HG03025 (cell line): ENCODE measurements at regions not wholly inside any gene's neighbourhood (a gene's known extent, or its start where the extent isn't known, plus 50 kb on each side); places are given as distances from the start of the nearest gene placed in this dataset.

ENCODE experiments used
- ATAC-seq: cut with Tn5 transposase; IDR thresholded peaks from one replicate; pipeline ENCODE4 v1.9.1; 2021; ENCODE audit warnings: mild to moderate bottlenecking, moderate library complexity; ENCODE audit not compliant: unreplicated experiment, low FRiP score

DNA sequence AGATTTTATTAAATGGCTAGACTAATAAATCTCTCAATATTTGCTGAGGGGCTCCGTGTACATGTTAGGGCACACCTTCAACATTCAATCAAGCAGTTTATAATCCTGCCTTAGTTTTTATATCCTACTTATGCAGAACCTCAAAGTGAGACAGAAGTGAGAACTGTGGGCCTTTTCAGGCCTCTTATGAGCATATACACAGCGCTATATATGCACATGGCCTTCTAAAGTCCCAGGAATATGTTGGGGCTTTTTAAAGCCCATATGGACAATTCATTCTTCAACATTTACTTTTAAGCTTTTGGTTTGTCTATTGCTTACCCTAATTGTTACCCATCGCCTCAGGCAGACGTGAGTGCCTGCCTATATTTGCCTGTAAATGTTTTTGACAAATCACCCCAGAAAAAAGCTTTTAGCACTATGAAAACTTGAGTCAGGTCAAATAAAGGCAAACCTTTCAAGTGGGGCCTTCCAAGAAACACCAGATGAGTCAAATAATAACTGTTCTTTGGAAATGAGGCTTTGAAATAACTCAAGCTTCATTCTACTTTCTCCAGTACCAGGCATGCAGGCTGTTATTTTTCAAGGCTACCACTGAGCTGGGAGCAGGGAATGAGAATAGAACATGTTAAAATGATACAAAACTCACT is 58.2 kb downstream of the ESM1 start:
- no peak for ATAC-seq

DNA sequence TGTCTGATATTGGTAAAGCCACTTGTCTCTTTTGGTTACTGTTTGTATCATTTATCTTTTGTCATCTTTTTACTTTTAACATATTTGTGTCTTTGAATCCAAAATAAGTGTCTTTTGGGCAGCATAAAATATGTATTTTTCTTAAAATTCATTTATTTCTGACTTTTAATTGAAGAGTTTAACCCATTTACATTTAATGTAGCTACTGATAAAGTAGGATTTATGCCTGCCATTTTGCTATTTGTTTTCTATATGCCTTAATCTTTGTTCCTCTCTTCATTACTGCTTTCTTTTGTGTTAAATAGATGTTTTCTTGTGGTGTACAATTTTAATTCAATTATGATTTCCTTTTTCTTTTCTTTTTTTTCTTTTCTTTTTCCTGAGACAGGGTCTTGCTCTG is 60.9 kb downstream of the ESM1 start:
- no peak for ATAC-seq

DNA sequence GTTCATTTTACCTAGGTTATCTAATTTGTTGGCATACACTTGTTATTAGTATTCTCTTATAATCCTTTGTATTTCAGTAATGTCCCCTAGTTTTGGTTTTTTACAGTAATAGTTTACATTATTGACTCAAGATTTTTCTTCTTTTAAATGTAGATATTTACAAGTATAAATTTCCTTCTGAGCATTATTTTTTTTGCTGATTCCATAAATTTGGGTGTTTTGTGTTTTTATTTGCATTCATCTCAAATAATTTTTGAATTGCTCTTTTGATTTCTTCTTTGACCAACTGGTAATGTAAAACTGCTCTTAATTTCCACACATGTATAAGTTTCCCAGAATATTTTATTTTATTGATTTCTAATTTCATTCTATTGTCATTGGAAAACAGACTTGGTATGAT is 68.1 kb downstream of the ESM1 start:
- no peak for ATAC-seq

DNA sequence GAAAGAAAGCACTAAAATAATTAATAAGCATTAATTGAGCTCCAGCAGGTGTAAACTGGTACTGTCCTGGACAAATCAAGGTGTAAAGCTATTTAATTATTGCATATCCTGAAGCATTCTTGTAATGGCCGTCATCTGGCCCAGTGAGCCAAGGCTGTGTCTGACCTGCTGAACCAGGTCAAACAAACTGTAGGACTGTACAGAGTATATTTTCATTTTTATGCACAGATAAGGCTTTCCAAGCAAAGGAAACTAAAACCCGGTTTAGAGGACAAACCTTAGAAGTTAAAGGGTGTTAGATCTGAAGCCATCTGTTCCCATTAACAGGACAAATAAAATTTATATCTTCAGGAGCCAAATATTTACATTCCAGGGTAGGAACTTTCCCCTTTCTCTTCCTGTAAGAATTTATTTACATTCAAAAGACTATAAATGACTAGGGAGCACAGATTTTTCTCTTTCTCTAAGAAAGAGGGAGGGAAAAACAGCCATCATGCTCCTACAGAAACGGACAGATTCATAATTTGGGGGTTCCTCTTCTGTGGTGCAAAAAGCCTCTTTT is 69.8 kb downstream of the ESM1 start:
- no peak for ATAC-seq

DNA sequence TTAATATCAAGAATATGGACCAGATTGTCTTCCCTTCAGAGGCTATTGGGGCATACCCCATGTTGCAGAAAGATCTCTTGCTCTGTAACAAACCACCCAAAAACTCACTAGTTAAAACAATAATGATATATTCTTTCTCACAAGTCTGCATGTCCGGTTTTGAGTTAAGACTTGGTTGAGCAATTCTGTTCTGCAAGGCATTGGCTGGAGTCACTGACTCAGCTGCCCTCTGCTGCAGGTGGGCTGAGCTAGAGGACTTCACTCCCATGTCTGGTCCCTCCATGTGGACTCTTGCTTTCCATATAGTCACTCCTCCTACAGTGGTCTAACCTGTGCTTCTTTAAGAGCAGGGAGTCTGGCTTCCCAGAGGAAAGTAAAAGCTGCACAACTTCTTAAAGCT is 73.4 kb downstream of the ESM1 start:
- ATAC-seq, result no peak

DNA sequence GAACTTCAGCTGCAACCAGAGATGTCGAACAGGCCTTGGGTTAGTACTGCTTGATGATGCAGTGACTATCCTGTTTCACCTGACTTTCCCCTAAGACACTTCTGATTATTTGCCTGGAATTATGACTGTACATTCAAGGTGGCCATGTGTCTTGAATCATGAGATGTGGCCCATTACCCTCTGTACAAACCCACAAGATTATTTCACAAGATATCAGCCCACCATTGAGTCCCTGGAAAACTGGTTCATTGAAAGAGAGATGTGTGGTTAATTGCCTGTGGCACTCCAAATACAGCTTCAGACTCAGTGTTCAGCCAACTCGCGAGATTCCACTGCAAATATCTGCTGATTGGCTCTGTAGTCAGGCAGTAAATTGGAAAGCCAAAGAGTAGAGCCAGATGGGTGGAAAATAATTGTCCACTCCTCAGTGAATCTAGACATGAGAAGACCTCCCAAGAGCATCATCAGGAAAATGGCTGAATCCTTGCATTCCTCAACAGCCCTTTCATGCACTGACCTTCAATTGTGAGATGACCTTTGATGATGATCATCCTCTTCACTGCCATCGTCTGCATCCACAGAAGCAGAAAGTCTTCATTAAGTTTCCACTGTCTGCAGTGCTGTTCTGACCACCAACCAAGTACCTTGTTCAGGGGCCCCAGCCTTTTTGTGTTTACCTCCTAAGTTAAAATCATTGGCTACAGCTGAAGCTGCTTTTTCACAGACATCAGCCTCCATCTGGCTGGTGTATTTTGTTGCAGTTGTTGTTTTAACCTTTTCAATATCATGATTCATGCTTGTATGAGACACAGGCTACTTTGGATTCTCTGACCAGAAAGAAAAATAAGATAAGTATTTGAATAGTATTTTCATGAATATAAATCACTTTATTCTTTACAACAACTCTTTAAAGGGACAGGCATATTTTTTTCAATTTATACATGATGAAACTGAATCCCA is 75.2 kb downstream of the ESM1 start:
- no peak for ATAC-seq

DNA sequence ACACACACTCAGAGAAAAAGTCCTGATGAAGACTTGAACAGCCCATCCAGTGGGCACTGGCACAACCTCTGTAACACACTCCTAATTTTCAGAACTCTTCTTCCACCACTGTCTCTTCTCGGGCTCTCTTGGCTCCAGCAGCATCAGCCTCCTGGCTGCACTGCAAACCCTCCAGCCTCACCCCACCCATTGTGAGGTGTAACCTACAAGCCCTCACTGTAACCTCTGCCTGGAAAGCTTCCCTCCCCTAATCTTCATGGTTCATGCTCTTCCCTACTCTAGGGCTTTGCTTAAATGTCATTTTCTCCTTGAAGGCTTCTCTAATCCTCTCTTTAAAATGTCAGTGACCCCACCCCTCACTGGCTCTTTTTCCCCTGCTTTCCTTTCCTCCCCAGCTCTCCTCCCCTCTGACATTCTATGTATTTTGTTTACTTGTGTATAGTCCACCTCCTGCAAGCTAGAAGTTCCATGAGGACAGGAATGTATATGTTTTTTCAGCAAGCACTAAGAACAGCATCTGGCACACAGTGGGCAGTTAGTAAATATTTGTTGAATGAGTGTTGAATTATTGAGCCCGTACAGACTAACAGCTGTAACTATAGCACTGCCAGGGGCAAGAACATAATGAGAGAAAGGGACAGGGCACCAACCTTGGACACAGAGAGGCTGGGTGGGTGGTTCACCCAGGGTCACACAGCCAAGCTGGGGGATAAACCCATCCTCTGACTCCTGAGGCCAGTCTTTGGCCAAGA is 76.4 kb downstream of the ESM1 start:
- no peak for ATAC-seq

DNA sequence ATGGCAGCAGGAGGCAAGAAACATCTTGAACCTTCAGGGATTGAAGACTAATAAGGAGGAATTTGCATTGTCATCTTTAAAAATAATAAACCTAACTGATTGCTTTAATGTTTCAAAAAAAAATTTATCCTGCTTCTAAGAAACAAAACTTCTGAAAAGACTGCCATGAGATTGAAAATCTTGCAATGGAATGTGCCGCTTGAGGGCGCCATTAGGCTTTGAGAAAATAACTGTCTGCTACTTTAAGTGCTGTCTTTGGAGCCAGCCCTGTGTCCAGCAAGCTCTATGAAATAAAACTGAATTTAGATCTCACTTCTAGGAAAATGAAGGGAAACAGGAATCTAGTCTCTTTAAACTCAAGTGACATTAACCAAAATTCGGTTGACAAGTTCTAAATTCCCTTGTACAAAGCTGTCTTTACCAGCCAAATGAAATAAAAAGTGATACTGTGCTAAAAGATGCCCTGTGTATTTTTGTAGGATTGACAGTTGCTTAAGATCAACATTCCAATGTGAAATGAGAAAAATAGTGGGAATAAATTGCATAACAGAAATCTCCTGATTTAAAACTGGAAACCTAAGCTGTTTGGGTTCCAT is 79.4 kb downstream of the ESM1 start:
- no peak for ATAC-seq

DNA sequence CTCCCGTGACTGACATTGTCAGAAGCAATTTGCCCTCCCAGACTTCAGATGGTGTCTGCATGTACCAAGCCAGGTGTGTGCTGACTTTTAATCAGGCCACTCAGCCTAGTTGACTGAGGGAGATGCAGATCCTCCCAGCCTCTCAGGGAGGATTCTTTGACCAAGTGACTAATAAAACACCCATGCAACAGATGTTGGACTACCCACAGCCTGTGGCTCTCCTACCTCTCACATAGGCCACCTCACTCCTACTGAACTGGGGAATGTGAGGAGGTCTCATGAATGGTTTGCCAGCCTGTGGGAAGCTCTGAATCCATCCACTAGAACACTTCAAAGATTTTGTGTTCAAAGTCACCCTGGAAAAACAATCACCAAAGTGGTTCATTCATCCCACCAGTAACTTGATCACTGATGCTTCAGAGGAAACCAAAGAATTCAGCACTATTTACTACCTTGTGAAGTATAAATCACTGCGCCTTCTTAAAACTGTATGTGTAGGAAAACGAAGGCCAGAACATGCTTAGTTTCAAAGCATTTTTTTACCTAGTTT is 80.1 kb downstream of the ESM1 start:
- ATAC-seq, result no peak

DNA sequence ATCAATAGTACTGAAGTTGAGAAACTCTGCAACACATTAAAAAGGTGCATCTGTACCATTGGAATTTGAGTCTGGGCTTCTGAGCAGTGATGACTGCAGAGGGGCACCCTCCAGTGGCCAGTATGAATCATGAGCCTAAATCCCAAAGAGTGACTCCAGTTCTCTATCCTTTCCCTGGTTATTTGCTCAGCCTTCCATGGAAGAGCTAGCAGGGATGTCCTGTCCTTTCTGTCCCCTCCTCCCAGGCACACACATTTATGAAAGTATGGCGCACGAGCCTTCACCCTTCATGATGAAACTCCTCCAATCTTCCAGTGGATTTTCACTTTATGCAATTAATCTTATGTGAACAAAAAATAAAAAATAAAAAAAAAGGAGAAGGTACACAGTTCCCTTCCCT is 81.0 kb downstream of the ESM1 start:
- no peak for ATAC-seq

DNA sequence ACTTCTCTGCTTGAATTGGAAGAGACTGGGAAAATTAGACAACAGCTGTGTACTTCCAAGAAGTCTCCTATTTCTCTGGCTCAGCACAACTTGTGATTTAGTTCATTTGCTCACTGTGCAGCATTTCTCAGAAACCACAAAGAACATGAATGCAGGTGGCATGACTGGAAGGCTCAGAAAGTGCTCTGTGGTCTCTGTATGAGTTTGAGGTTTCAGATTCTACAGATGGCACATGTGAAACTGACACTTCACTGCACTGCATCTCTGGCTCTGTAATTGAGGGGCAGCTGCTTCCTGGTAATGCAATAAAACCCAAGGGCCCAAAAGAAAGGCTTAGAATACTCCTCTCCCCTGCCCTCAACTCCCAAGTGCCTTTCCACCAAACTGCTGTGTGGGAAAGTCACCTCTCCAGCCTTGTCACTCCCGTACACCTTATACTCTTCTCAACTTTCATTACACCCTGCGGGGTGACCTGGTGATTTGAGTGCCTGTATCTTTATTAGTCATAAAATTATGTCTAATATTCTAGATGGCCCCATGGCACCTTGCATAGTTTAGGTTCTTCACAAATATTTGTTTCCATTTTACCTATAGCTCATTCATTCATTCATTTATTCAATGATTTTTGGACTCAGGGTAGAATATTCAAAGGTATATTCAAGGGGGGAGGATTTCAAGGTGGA is 82.5 kb downstream of the ESM1 start:
- ATAC-seq, result peak; percentile 100

DNA sequence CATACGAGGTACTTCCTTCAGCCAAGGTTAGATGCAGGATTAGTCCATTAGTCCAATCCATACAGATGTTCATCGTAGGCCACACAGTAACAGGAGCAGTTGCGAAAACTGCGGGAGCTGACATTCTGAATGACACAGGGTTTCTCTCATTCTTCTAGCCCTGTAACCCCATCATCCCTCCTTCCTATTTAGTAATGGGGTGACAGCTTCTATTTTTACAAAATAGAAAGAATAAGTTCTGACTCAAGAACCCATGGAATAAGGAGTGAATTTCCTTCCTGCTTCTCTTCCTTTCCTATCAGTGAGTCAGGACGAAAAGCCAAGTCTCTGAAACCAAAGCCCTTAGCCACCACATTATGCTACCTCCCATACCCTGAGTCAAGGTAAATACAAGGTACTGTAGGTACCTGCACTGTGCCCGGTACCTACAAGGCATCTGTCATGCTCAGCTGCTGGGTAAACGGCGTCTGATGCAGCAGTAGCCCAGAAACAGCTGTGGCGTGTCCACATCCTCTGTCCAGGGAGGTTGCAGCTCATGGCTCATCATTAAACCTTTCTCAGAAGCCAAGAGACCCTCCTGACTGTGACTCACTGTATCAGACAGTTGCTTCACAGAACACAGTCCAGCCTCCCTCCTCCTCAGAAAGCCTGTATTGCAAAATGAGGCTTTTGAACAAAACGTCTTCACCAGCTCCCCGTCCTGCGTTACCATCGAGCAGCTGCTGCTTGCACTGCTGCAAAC is 84.2 kb downstream of the ESM1 start:
- no peak for ATAC-seq

DNA sequence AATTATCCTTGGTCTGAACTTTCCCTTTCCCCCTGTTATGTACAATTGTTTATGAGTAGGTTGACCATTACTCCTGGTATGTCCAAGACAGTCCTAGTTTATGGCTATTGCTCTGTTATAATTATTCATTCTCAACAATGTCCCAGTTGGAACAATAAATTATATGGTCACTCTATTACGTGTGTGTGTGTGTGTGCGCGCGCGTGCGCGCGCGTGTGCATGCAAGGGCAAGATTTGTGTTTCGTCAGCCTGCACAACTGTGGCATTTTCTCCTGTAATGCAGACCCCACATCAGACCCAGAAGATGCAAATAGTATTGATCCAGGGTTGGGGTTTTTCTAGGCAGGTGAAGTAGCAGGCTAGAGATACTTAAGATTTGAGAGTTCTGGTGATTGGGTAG is 88.4 kb downstream of the ESM1 start:
- no peak for ATAC-seq

DNA sequence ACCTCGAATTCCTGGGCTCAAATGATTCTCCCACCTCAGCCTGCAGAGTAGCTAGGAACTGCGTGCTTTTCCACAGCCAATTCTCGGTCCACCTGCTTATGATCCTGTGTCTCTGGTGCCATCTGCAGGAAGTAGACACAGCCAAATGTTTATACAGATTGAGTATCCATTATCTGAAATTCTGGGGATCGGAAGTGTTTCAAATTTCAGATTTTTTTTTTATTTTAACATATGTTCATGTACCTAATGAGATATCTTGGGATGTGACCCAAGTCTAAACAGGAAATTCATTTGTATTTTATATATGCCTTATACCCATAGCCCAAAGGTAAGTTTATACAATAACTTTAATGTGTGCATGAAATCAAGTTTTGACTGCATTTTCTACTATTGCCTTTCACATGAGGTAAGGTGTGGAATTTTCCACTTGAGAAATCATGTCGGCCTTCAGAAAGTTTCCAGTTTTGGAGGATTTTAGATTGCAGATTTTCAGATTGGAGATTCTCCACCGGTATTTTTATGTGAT is 89.5 kb downstream of the ESM1 start:
- no peak for ATAC-seq

DNA sequence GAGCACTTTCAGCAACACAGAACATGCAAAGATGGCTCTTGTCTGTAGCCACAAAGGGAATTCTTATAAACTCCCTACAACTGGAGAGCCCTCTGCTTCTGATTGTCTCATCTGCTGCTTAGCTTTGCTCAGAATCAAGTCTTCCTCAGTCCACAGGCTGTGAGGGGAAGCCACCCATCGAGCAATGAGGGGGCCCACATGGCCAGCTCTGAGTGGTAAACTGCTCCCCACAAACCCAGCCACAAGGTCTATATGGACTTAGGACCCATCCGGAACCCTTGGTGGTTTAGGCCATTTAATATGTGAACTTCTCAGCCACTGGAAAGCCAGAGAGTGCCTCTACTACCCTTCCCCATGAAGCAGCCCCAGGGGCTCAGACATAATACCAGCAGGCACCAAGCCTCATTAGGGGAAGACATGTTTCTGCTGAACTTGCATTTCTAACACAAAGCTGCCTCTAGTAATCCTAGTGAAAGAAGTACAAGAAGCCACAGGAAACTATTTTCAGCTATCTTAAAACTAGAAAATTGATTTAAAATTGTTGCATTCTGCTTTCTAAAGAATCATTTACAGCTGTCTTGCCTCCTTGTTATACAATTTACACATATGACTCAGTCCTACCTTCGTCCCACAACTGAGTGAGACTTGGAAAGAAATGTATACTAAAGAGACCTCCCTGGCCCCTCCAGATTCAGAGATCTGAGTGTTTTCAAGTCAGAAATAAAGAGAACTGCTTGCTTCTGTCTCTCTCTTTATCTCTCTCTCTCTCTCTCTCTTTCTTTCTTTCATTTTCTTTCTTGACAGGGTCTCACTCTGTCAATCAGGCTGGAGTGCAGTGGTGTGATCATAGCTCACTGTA is 90.2 kb downstream of the ESM1 start:
- no peak for ATAC-seq

DNA sequence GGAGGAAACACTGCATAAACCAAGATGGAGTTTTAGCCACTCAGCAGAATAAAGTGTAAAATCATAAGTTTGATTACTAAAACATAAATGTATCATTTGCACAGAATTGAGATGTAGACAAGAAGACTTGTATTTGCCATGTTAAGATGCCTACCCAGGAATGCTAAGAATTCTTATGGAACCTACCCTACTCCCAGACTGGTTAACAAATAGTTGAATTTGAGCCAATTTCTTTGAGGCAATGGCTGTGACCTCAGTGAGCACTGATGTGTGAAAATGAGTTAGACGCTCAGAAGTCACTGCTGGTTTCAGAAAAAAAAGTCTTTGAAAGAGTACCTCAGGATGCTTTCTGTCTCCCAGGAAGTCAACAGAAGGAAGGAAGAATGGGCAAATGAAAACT is 95.6 kb downstream of the ESM1 start:
- no peak for ATAC-seq

DNA sequence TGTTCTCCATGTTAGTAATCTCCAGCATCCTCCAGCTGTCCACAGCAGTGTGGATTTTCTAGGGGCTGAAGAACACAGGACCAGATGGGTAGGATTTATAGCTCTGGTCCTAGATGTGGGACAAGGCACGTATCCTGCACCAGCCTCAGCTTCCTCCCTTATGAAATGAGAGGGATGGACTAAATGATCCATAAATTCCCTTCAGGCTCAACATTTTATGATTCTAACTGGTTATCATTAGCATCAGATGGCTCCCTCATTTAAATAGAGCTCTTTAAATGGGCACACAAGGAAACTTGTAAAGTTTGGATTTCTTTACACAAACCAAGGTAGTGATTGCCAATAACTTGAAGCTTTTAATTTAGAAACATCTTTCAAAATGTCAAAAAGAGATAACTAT is 97.7 kb downstream of the ESM1 start:
- no peak for ATAC-seq

DNA sequence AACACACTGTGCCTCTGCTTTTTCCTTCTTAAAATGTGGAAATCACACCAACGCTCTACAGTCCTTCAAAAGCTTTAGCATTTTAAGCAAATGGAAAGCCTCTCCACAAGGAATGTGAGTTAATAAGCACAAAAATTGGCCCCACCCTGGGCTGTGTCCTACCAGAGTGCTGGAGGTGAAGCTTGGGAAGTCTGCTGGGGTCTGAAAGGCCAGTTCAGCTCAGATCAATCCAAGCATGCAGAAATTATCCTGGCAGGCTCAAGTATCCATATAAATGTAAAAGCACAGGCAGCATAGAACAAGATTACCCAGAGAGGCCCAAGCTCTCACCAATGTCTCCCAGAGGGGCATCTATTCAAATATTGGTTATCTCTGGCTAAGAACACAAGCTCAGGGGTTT is 98.5 kb downstream of the ESM1 start:
- no peak for ATAC-seq
